Neural progenitor cell (in vitro differentiated cells): ENCODE measurements at regions not wholly inside any gene's neighbourhood (a gene's known extent, or its start where the extent isn't known, plus 50 kb on each side); places are given as distances from the start of the nearest gene placed in this dataset.

Experiments used
- DNase-seq: peaks from one replicate; pipeline ENCODE4 v3.0.0-alpha.2; 2016; ENCODE audit warnings: low spot score
- H2AFZ ChIP-seq: fragments of 200-600 bp; sonication (generic); replicated peaks from 2 replicates; pipeline ENCODE4 v1.6.1; 2016; ENCODE audit warnings: antibody characterized with exemption
- H3F3A ChIP-seq: fragments of 200-600 bp; sonication (generic); 2 replicates; pipeline ENCODE4 v1.6.1; 2016; ENCODE audit warnings: antibody characterized with exemption, low read depth
- H3K27ac ChIP-seq: fragments of 200-600 bp; sonication (generic); 2 replicates; pipeline ENCODE4 v1.5.1; 2016; ENCODE audit warnings: mild to moderate bottlenecking
- H3K27me3 ChIP-seq: fragments of 200-600 bp; sonication (generic); 2 replicates; pipeline ENCODE4 v1.6.1; 2016; ENCODE audit warnings: mild to moderate bottlenecking, moderate library complexity
- H3K36me3 ChIP-seq: fragments of 200-600 bp; sonication (generic); 2 replicates; pipeline ENCODE4 v1.5.1; 2016
- H3K4me1 ChIP-seq: fragments of 200-600 bp; sonication (generic); 2 replicates; pipeline ENCODE4 v1.6.1; 2016; ENCODE audit warnings: mixed run types
- H3K4me2 ChIP-seq: fragments of 200-600 bp; sonication (generic); 2 replicates; pipeline ENCODE4 v1.6.1; 2016
- H3K4me3 ChIP-seq: fragments of 200-600 bp; sonication (generic); 2 replicates; pipeline ENCODE4 v1.5.1; 2016
- H3K79me2 ChIP-seq: fragments of 200-600 bp; sonication (generic); 2 replicates; pipeline ENCODE4 v1.6.1; 2016; ENCODE audit warnings: low read depth
- H3K9ac ChIP-seq: fragments of 200-600 bp; sonication (generic); 2 replicates; pipeline ENCODE4 v1.6.1; 2016
- H3K9me3 ChIP-seq: fragments of 200-600 bp; sonication (generic); 2 replicates; pipeline ENCODE4 v1.5.1; 2016; ENCODE audit warnings: low read depth
- H4K20me1 ChIP-seq: fragments of 200-600 bp; sonication (generic); 2 replicates; pipeline ENCODE4 v1.6.1; 2016; ENCODE audit warnings: low read depth
- H3K27ac Mint-ChIP-seq: 3 replicates; pipeline ENCODE4 v1.8.0; 2021; ENCODE audit warnings: mixed read lengths
- H3K27me3 Mint-ChIP-seq: 2 replicates; pipeline ENCODE4 v1.8.0; 2022; ENCODE audit warnings: low read depth, mild to moderate bottlenecking, inconsistent platforms, moderate library complexity, mixed read lengths; ENCODE audit not compliant: insufficient read depth
- H3K36me3 Mint-ChIP-seq: 3 replicates; pipeline ENCODE4 v1.8.0; 2021; ENCODE audit warnings: mixed read lengths
- H3K4me1 Mint-ChIP-seq: 3 replicates; pipeline ENCODE4 v1.8.0; 2021; ENCODE audit warnings: mixed read lengths
- H3K4me3 Mint-ChIP-seq: 3 replicates; pipeline ENCODE4 v1.8.0; 2021; ENCODE audit warnings: mild to moderate bottlenecking, moderate library complexity, mixed read lengths
- H3K9me3 Mint-ChIP-seq: 3 replicates; pipeline ENCODE4 v1.8.0; 2020; ENCODE audit warnings: mixed read lengths
- EZH2 ChIP-seq: fragments of 200-600 bp; sonication (generic); IDR thresholded peaks from 2 replicates; pipeline ENCODE4 v1.6.1; 2017; ENCODE audit warnings: antibody characterized with exemption, mild to moderate bottlenecking, moderate library complexity
- EZH2phosphoT487 ChIP-seq: fragments of 200-600 bp; sonication (generic); IDR thresholded peaks from 2 replicates; pipeline ENCODE4 v1.6.1; 2017; ENCODE audit warnings: antibody characterized with exemption
- TF ChIP-seq, protein P1 (sequence below): fragments of 200-600 bp; sonication (generic); IDR thresholded peaks from 2 replicates; pipeline ENCODE4 v1.5.1; 2017; ENCODE audit warnings: antibody characterized with exemption, mild to moderate bottlenecking

DNA sequence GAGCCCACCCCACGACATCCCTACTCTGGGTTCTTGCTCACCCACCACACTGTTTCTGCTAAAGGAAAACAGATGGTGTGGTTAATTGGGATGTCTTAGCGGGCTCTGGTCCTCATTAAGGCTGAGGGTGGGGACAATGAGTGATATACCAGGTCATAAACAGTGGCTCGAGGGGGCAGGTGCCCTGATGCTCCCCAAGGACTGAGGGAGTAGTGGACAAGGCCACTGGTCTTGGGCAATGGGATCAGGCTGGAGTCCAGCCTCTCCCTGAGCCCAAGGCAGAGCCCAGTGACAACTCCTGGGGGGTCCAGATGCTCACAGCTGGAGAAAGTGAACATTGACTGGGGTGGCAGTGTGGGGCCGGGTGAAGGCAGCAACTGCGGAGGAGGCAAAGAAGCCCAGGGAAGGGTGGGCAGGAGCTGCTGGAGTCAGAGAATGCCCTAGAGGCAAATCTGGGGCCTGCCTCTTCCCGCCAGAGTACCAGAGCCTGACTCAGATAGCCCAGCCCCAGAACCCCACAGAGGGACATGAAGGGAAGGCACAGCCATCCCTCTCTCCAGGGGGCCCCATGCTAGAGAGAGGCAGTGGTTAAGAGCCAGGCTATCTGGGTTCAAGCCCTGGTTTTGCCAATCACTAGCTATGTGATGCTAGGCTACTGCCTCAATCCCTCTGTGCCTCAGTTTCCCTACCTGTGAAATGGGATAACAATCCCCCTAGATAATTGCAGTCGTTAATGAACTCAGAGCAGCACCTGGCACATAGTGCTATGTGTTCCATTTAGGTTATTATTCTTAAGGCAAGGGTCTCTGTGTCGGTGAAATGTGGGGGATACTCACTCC, 72.3 kb downstream of the MRPL14 start:
- Histone ChIP-seq H3F3A (no peaks in the 10 kb centered on the region), H3K9ac (no peak overlapping the region), H3K4me2 (no peak overlapping the region), H3K79me2 (no peaks in the 10 kb centered on the region), H3K27me3 (no peaks in the 10 kb centered on the region), H3K4me3 (no peak overlapping the region), H2AFZ (no peak overlapping the region), H3K9me3 (no peaks in the 10 kb centered on the region), H4K20me1 (no peaks in the 10 kb centered on the region), H3K27ac (no peak overlapping the region), H3K4me1 (peaks cover 13% of the 10 kb centered on the region), H3K36me3 (no peaks in the 10 kb centered on the region)
- peaks cover 10% of the 10 kb centered on the region for H3K27me3 Mint-ChIP-seq
- no peak overlapping the region for H3K4me3 Mint-ChIP-seq
- H3K27ac Mint-ChIP-seq = peak overlapping the region; percentile 76
- peaks cover 53% of the 10 kb centered on the region for H3K4me1 Mint-ChIP-seq
- TF ChIP-seq EZH2 = no peak
- TF ChIP-seq, protein P1, sequence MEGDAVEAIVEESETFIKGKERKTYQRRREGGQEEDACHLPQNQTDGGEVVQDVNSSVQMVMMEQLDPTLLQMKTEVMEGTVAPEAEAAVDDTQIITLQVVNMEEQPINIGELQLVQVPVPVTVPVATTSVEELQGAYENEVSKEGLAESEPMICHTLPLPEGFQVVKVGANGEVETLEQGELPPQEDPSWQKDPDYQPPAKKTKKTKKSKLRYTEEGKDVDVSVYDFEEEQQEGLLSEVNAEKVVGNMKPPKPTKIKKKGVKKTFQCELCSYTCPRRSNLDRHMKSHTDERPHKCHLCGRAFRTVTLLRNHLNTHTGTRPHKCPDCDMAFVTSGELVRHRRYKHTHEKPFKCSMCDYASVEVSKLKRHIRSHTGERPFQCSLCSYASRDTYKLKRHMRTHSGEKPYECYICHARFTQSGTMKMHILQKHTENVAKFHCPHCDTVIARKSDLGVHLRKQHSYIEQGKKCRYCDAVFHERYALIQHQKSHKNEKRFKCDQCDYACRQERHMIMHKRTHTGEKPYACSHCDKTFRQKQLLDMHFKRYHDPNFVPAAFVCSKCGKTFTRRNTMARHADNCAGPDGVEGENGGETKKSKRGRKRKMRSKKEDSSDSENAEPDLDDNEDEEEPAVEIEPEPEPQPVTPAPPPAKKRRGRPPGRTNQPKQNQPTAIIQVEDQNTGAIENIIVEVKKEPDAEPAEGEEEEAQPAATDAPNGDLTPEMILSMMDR = no peak
- TF ChIP-seq EZH2phosphoT487 = no peak
- H3K9me3 Mint-ChIP-seq = no peaks in the 10 kb centered on the region
- no peak for DNase-seq
- H3K36me3 Mint-ChIP-seq = no peaks in the 10 kb centered on the region

DNA sequence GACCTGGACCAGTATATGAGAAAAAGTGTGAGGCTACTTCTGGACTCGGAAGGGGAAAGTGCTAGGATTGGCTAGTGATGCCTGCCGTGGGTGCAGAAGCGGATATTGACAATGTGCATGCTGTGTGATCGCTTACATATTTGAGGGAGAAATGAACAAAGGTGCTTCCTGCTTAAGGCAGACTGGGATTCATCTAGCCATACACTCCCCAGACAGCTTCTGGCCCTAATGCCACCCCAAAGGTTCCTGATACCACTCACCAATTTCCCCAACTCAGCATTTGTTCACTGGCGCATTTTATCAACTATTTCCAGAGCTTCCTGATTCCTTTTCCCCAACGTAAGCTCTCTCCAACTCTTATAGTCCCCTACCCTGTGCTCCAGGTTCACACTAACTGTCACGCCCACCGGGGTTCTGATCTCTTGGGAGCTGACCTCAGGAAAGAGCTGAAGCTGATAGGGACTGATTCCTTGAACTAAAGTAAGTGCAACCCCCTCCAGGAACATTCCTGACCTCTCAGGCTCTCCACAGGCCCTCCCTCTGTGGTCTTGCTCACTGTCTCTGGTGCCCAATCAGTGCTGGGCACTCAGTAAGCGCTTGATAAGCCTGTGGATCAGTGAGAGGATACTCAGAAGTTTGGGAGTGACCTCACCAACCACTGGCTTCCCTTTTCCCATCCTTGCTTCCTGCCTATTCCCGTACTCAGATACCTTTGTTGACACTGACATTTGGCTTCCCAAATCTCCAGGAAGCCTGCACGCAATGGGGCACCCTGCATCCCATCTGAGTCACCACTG, 73.3 kb downstream of the MRPL14 start:
- Histone ChIP-seq H3K79me2 (no peaks in the 10 kb centered on the region), H3K27me3 (no peaks in the 10 kb centered on the region), H3K4me2 (no peak overlapping the region), H3K4me3 (no peak overlapping the region), H3K9me3 (no peaks in the 10 kb centered on the region), H4K20me1 (no peaks in the 10 kb centered on the region), H3K9ac (no peak overlapping the region), H3K36me3 (no peaks in the 10 kb centered on the region), H3F3A (no peaks in the 10 kb centered on the region), H3K4me1 (peaks cover 13% of the 10 kb centered on the region), H2AFZ (no peak overlapping the region), H3K27ac (no peak overlapping the region)
- H3K27me3 Mint-ChIP-seq = peaks cover 10% of the 10 kb centered on the region
- peaks cover 53% of the 10 kb centered on the region for H3K4me1 Mint-ChIP-seq
- no peaks in the 10 kb centered on the region for H3K9me3 Mint-ChIP-seq
- TF ChIP-seq, protein P1 = no peak
- no peak for TF ChIP-seq EZH2
- TF ChIP-seq EZH2phosphoT487 = no peak
- H3K4me3 Mint-ChIP-seq = no peak overlapping the region
- no peak for DNase-seq
- peak overlapping the region; percentile 48 for H3K27ac Mint-ChIP-seq
- H3K36me3 Mint-ChIP-seq = no peaks in the 10 kb centered on the region

DNA sequence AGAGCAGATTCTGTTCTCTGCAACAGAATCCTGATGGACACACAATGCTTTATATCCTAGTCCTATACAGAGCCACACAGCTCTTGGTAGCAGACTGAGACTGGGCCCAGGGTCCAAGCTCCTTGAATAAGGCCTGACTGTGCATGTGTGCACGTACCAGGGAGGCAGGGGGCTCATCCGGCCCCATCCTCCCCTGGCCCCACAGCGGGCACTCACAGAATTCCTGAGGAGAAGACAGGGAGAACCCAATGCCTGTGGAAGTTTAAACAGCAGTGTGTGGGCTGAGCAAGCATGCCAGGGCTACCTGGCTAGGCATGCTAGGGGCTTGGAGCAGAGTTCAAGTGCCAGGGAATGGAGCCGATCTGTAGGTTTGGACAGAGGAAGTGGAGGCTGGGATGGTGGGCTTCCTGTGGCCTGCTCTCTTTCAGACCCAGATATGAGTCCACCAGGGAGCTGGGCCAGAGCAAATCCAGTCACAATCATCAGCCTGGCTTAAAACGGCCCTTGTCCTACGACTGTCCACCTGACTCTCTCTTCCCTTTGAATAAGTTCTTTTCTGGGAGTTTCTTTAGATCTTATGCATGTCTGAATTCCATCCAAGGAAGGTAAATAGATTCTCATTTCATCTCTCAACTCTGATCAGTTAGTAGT, 74.0 kb downstream of the MRPL14 start:
- Mint-ChIP-seq H3K27ac (peak overlapping the region; percentile 48), H3K4me3 (no peak overlapping the region), H3K4me1 (peaks cover 50% of the 10 kb centered on the region), H3K27me3 (peaks cover 11% of the 10 kb centered on the region), H3K9me3 (no peaks in the 10 kb centered on the region), H3K36me3 (no peaks in the 10 kb centered on the region)
- H4K20me1 ChIP-seq = no peaks in the 10 kb centered on the region
- peaks cover 13% of the 10 kb centered on the region for H3K4me1 ChIP-seq
- H3K4me2 ChIP-seq = no peak overlapping the region
- TF ChIP-seq EZH2 = no peak
- no peak for TF ChIP-seq EZH2phosphoT487
- H3F3A ChIP-seq = no peaks in the 10 kb centered on the region
- no peak overlapping the region for H3K27ac ChIP-seq
- no peak for DNase-seq
- H3K79me2 ChIP-seq = no peaks in the 10 kb centered on the region
- no peak overlapping the region for H3K9ac ChIP-seq
- H3K4me3 ChIP-seq = no peak overlapping the region
- H2AFZ ChIP-seq = no peak overlapping the region
- no peaks in the 10 kb centered on the region for H3K27me3 ChIP-seq
- H3K36me3 ChIP-seq = no peaks in the 10 kb centered on the region
- no peaks in the 10 kb centered on the region for H3K9me3 ChIP-seq
